ENCODE measurements at regions not wholly inside any gene's neighbourhood (a gene's known extent, or its start where the extent isn't known, plus 50 kb on each side); places are given as distances from the start of the nearest gene placed in this dataset.

GRCh38 chr18:11322006-11322405, 172.6 kb upstream of the PIEZO2 start:
- no peak for DNase-seq (ENCODE audit: low spot score)

- no peak for DNase-seq (ENCODE audit: low spot score)
These were observed 171.6 kb upstream of the PIEZO2 start for GRCh38 chr18:11320986-11321385.

GRCh38 chr18:11316546-11316945, 167.2 kb upstream of the PIEZO2 start:
- DNase-seq (ENCODE audit: low spot score), result no peak

GRCh38 chr18:11310476-11311086, 161.2 kb upstream of the PIEZO2 start:
- no peak for DNase-seq (ENCODE audit: low spot score)

- no peak for DNase-seq (ENCODE audit: low spot score)
These were observed 159.8 kb upstream of the PIEZO2 start for GRCh38 chr18:11309172-11309571.

- DNase-seq (ENCODE audit: low spot score), result no peak
These were observed 159.1 kb upstream of the PIEZO2 start for GRCh38 chr18:11308499-11308898.

GRCh38 chr18:11307716-11308115, 158.3 kb upstream of the PIEZO2 start:
- DNase-seq (ENCODE audit: low spot score), result no peak

- DNase-seq (ENCODE audit: low spot score), result no peak
These were observed 156.1 kb upstream of the PIEZO2 start for GRCh38 chr18:11305507-11305906.

GRCh38 chr18:11304928-11305327, 155.6 kb upstream of the PIEZO2 start:
- no peak for DNase-seq (ENCODE audit: low spot score)

- no peak for DNase-seq (ENCODE audit: low spot score)
These were observed 147.6 kb upstream of the PIEZO2 start for GRCh38 chr18:11296946-11297345.

GRCh38 chr18:11293794-11294193, 144.4 kb upstream of the PIEZO2 start:
- DNase-seq (ENCODE audit: low spot score), result no peak

GRCh38 chr18:11290786-11291185, 141.4 kb upstream of the PIEZO2 start:
- no peak for DNase-seq (ENCODE audit: low spot score)

GRCh38 chr18:11289248-11289647, 139.9 kb upstream of the PIEZO2 start:
- DNase-seq (ENCODE audit: low spot score), result no peak

GRCh38 chr18:11288401-11288800, 139.0 kb upstream of the PIEZO2 start:
- DNase-seq (ENCODE audit: low spot score), result no peak

GRCh38 chr18:11286431-11286830, 137.1 kb upstream of the PIEZO2 start:
- no peak for DNase-seq (ENCODE audit: low spot score)

GRCh38 chr18:11284811-11285210, 135.4 kb upstream of the PIEZO2 start:
- DNase-seq (ENCODE audit: low spot score), result no peak

GRCh38 chr18:11284349-11284748, 135.0 kb upstream of the PIEZO2 start:
- DNase-seq (ENCODE audit: low spot score), result no peak

GRCh38 chr18:11283479-11284161, 134.3 kb upstream of the PIEZO2 start:
- DNase-seq (ENCODE audit: low spot score), result no peak

- no peak for DNase-seq (ENCODE audit: low spot score)
These were observed 130.1 kb upstream of the PIEZO2 start for GRCh38 chr18:11279461-11279860.

- DNase-seq (ENCODE audit: low spot score), result no peak
These were observed 127.3 kb upstream of the PIEZO2 start for GRCh38 chr18:11276678-11277077.

- DNase-seq (ENCODE audit: low spot score), result no peak
These were observed 124.9 kb upstream of the PIEZO2 start for GRCh38 chr18:11274144-11274794.

- no peak for DNase-seq (ENCODE audit: low spot score)
These were observed 123.1 kb upstream of the PIEZO2 start for GRCh38 chr18:11272516-11272915.

GRCh38 chr18:11271954-11272353, 122.6 kb upstream of the PIEZO2 start:
- DNase-seq (ENCODE audit: low spot score), result no peak

GRCh38 chr18:11269257-11269656, 119.9 kb upstream of the PIEZO2 start:
- DNase-seq (ENCODE audit: low spot score), result no peak
